Transverse colon (tissue), 4 donors: ENCODE measurements at regions not wholly inside any gene's neighbourhood (a gene's known extent, or its start where the extent isn't known, plus 50 kb on each side); places are given as distances from the start of the nearest gene placed in this dataset.

Experiments used
- EP300 ChIP-seq: sonication (generic); formaldehyde crosslinking; IDR thresholded peaks from one replicate; pipeline ENCODE4 v1.6.1; 2017; ENCODE audit warnings: antibody characterized with exemption, low read depth
- POLR2A ChIP-seq: fragments of 450-650 bp; IDR thresholded peaks from one replicate; pipeline ENCODE4 v1.6.1; 2016; ENCODE audit warnings: antibody characterized with exemption, mild to moderate bottlenecking, moderate library complexity
- POLR2AphosphoS5 ChIP-seq, 3 donors: sonication (generic); formaldehyde crosslinking; IDR thresholded peaks; one replicate each; pipeline ENCODE4 v1.6.1; 2016; ENCODE audit warnings: antibody characterized with exemption in 3 of 3
- TF ChIP-seq, protein P1 (sequence below), 5 experiments: fragments of 200-600 bp in 3 of 5; fragments of 450-650 bp in 2 of 5; sonication (generic) in 3 of 5; IDR thresholded peaks; 1 replicate in 2 of 5; 2 replicates in 3 of 5; pipeline ENCODE4 v1.5.1; 2016 to 2017; ENCODE audit warnings: antibody characterized with exemption in 5 of 5, inconsistent platforms in 3 of 5, mild to moderate bottlenecking in 2 of 5, moderate library complexity in 1 of 5

DNA sequence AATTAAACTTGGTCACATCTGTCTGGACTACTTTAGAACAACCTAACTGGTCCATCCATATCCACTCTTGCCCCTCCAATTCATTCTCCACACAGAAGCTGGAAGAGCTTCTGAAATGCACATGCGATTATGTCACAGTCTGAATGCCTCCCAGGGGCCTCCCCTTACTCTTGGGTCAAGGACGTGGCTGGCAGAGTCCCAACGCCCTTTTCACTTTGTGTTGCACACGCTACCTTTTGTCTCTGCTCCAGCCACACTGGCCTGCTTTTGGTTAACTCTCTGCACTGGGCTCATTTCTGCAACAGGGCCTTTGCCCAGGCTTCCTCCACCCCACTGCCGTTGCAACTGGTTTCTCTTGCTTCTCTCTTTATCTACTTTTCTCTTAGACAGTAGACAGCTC lies 245.2 kb downstream of the IL20RB start:
- no peak for TF ChIP-seq POLR2AphosphoS5 (IDR thresholded peaks at IDR 0.05)
- TF ChIP-seq POLR2A: no peak
- TF ChIP-seq, protein P1, sequence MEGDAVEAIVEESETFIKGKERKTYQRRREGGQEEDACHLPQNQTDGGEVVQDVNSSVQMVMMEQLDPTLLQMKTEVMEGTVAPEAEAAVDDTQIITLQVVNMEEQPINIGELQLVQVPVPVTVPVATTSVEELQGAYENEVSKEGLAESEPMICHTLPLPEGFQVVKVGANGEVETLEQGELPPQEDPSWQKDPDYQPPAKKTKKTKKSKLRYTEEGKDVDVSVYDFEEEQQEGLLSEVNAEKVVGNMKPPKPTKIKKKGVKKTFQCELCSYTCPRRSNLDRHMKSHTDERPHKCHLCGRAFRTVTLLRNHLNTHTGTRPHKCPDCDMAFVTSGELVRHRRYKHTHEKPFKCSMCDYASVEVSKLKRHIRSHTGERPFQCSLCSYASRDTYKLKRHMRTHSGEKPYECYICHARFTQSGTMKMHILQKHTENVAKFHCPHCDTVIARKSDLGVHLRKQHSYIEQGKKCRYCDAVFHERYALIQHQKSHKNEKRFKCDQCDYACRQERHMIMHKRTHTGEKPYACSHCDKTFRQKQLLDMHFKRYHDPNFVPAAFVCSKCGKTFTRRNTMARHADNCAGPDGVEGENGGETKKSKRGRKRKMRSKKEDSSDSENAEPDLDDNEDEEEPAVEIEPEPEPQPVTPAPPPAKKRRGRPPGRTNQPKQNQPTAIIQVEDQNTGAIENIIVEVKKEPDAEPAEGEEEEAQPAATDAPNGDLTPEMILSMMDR (IDR thresholded peaks at IDR 0.05): no peak
- no peak for TF ChIP-seq EP300
